C4-2B (cell line): ENCODE measurements at regions not wholly inside any gene's neighbourhood (a gene's known extent, or its start where the extent isn't known, plus 50 kb on each side); places are given as distances from the start of the nearest gene placed in this dataset.

ENCODE experiments used
- CTCF ChIP-seq: fragments of 450-650 bp; conservative IDR thresholded peaks from 2 replicates; pipeline ENCODE4 v1.5.1; 2017; ENCODE audit warnings: mild to moderate bottlenecking
- ZFX ChIP-seq: fragments of 450-650 bp; IDR thresholded peaks from 2 replicates; pipeline ENCODE4 v1.6.1; 2017

DNA sequence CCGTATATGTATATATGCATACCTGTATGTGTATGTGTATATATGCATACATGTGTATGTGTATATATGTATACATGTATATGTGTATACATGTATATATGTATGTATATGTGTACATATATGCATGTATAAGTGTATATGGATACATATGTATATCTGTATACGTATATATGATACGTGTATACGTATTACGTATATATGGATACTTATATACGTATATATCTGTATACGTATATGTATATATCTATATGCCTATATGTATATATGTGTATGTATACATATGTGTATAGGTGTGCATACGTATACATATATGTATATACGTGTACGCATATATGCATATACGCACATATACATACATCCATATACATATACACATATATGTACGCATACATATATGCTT, 681.6 kb upstream of the ANO3 start:
- TF ChIP-seq CTCF (no peak), ZFX (no peak)
